ENCODE measurements at regions not wholly inside any gene's neighbourhood (a gene's known extent, or its start where the extent isn't known, plus 50 kb on each side); places are given as distances from the start of the nearest gene placed in this dataset.

DNA sequence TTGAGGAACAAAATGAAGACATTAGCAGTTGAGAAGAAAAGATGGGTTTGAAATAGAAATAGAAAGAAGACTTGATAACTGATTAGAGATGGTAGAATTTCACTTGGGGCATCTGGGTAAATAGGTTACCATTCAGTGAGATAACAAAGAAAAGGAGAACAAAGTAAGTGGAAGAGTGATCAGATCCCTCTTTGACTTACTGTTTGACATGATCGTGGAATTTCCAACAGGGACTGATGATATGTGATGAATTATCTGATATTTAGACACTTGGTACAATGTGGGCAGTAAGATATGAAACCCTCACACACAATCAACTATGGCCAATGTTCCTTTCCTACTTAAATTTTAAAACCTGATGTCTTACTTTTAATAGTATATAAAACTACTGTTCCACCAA is 70.1 kb upstream of the STARD4 start:
- H3K4me3 Mint-ChIP-seq (ENCODE audit: low read depth): no peak overlapping the region
- TF ChIP-seq, protein P1, sequence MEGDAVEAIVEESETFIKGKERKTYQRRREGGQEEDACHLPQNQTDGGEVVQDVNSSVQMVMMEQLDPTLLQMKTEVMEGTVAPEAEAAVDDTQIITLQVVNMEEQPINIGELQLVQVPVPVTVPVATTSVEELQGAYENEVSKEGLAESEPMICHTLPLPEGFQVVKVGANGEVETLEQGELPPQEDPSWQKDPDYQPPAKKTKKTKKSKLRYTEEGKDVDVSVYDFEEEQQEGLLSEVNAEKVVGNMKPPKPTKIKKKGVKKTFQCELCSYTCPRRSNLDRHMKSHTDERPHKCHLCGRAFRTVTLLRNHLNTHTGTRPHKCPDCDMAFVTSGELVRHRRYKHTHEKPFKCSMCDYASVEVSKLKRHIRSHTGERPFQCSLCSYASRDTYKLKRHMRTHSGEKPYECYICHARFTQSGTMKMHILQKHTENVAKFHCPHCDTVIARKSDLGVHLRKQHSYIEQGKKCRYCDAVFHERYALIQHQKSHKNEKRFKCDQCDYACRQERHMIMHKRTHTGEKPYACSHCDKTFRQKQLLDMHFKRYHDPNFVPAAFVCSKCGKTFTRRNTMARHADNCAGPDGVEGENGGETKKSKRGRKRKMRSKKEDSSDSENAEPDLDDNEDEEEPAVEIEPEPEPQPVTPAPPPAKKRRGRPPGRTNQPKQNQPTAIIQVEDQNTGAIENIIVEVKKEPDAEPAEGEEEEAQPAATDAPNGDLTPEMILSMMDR (IDR thresholded peaks at IDR 0.05; ENCODE audit: unreplicated experiment): no peak
- no peak for DNase-seq (ENCODE audit: low spot score, unreplicated experiment)
- no peak overlapping the region for H3K27ac Mint-ChIP-seq
- no peaks in the 10 kb centered on the region for H3K36me3 Mint-ChIP-seq (ENCODE audit: insufficient read depth)
- peaks cover 3% of the 10 kb centered on the region for H3K4me1 Mint-ChIP-seq (ENCODE audit: low read depth)
- H3K9me3 Mint-ChIP-seq (ENCODE audit: low read depth): peaks cover 5% of the 10 kb centered on the region
- H3K27me3 Mint-ChIP-seq: no peaks in the 10 kb centered on the region

DNA sequence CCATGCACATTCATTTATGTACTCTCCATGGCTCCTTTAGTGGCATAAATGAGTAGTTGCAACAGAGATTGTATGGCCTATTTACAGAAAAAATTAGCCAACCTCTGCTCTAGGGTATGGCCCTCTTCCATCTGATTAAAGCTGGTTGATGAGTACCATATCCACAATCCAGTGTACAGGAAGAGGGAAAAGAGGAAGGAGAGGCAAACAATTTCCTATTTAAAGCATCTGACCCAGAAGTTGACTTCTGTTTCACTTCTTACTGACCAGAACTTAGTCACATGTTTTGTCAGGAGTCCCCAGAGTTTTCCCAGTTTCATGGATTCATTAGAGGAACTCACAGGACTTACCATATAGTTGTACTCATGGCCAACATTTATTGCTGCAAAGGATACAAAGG is 68.6 kb upstream of the STARD4 start:
- Mint-ChIP-seq H3K36me3 (ENCODE audit: insufficient read depth) (no peaks in the 10 kb centered on the region), H3K4me1 (ENCODE audit: low read depth) (peaks cover 3% of the 10 kb centered on the region), H3K27me3 (no peaks in the 10 kb centered on the region), H3K27ac (no peak overlapping the region), H3K4me3 (ENCODE audit: low read depth) (no peak overlapping the region), H3K9me3 (ENCODE audit: low read depth) (peaks cover 5% of the 10 kb centered on the region)
- DNase-seq (ENCODE audit: low spot score, unreplicated experiment): no peak
- TF ChIP-seq, protein P1 (IDR thresholded peaks at IDR 0.05; ENCODE audit: unreplicated experiment): no peak

DNA sequence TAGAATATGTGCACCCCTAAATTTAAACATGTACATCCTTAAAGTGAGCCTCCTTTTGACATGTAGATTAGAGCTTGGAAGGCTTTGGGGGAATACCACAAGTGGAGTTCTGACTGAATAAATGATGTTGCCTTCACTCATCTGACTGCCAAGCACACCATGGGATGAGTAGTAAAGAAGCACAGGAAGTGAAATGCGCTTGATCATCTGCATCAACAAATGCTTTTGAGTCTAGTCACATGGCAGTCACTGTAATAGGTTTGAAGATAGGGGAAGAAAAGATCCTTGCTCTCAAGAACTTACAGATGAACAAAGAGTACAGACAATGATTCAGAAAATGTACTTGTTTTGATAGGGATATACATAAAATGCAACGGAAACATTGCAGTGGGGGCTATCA is 62.0 kb upstream of the STARD4 start:
- no peak for DNase-seq (ENCODE audit: low spot score, unreplicated experiment)
- no peaks in the 10 kb centered on the region for H3K27me3 Mint-ChIP-seq
- H3K4me1 Mint-ChIP-seq (ENCODE audit: low read depth): no peaks in the 10 kb centered on the region
- peaks cover 6% of the 10 kb centered on the region for H3K9me3 Mint-ChIP-seq (ENCODE audit: low read depth)
- H3K27ac Mint-ChIP-seq: no peak overlapping the region
- no peak overlapping the region for H3K4me3 Mint-ChIP-seq (ENCODE audit: low read depth)
- TF ChIP-seq, protein P1 (IDR thresholded peaks at IDR 0.05; ENCODE audit: unreplicated experiment): no peak
- H3K36me3 Mint-ChIP-seq (ENCODE audit: insufficient read depth): no peaks in the 10 kb centered on the region

DNA sequence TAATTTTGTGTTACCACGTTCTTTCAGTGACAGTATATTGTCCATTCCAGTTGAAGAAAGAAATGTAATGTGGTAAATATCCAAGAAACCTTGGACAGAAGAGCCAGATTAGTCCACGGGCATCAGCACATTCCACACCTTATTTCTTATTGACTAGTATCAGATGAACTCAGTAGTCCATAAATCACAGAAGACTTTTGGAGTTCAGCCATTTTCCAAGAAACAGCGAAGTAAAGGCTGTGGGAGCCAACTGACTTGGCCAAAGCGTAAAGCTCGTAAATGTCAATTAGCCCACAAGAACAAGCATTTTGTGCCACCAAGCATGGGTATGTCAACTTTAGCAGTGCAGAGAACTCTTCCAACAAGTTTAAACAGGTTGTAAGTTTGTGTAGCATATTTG is 60.2 kb upstream of the STARD4 start:
- Mint-ChIP-seq H3K27ac (no peak overlapping the region), H3K4me1 (ENCODE audit: low read depth) (no peaks in the 10 kb centered on the region)

DNA sequence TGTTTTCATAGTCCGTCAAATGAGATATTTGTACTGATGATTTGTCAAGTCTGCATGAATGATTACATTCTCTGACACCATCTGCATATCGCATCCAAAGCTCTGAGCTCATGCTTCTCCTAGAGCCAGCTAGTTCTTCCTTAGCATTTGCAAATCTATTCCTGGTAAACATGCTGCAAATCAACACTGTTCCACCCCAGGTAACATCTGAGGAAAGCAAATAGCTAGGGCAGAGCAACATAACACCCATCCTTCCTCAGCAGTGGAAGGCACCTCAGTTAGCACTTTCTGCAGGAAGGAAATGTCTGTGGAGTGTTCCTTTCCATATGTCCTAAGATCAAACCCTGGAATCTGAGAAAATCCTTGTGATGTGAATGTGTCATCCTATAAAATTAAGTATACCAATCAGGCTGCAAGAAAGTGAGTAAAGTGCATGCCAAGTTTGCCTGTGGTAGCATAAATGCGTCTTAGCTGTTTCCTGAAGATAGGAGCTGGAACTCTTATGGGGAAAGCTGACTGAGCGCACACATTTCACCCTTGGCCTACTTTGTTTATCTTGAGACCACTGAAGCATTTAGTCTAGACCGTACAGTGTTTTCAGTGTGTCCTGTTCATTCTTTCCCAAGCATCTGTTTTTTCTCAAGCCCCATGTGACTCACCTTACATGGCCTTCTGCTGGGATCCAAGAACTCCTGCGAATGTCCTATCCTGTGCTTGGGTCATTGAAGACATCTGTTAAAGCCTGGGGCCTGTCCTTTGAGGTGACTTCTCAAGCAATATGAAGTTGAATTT is 50.9 kb upstream of the STARD4 start:
- DNase-seq (ENCODE audit: low spot score, unreplicated experiment): no peak
- TF ChIP-seq, protein P1 (IDR thresholded peaks at IDR 0.05; ENCODE audit: unreplicated experiment): no peak
- no peak overlapping the region for H3K27ac Mint-ChIP-seq
- no peaks in the 10 kb centered on the region for H3K27me3 Mint-ChIP-seq
- H3K36me3 Mint-ChIP-seq (ENCODE audit: insufficient read depth): no peaks in the 10 kb centered on the region
- H3K9me3 Mint-ChIP-seq (ENCODE audit: low read depth): peaks cover 15% of the 10 kb centered on the region
- no peak overlapping the region for H3K4me3 Mint-ChIP-seq (ENCODE audit: low read depth)
- no peaks in the 10 kb centered on the region for H3K4me1 Mint-ChIP-seq (ENCODE audit: low read depth)

More for the DNA sequence above, 60.2 kb upstream of the STARD4 start:
- no peak overlapping the region for H3K4me3 Mint-ChIP-seq (ENCODE audit: low read depth)
- no peaks in the 10 kb centered on the region for H3K27me3 Mint-ChIP-seq
- TF ChIP-seq, protein P1 (IDR thresholded peaks at IDR 0.05; ENCODE audit: unreplicated experiment): no peak
- no peak for DNase-seq (ENCODE audit: low spot score, unreplicated experiment)
- H3K36me3 Mint-ChIP-seq (ENCODE audit: insufficient read depth): no peaks in the 10 kb centered on the region
- H3K9me3 Mint-ChIP-seq (ENCODE audit: low read depth): peaks cover 12% of the 10 kb centered on the region

Data from progenitor cell of endocrine pancreas (in vitro differentiated cells).